Cardiac muscle cell (in vitro differentiated cells and primary cell): ENCODE measurements at regions not wholly inside any gene's neighbourhood (a gene's known extent, or its start where the extent isn't known, plus 50 kb on each side); places are given as distances from the start of the nearest gene placed in this dataset.

Source experiments
- DNase-seq, 2 donors: peaks; one replicate each; pipeline versions ENCODE4 v3.0.0 to v3.0.0-alpha.2; 2010 to 2017; ENCODE audit warnings: low read depth in 1 of 2, low spot score in 1 of 2
- H3K27ac ChIP-seq: fragments of 200-600 bp; sonication (generic); 2 replicates; pipeline ENCODE4 v1.5.1; 2016
- H3K27me3 ChIP-seq: fragments of 200-600 bp; sonication (generic); 2 replicates; pipeline ENCODE4 v1.6.0; 2016; ENCODE audit warnings: control low read depth
- H3K36me3 ChIP-seq: fragments of 200-600 bp; sonication (generic); 2 replicates; pipeline ENCODE4 v1.5.1; 2016; ENCODE audit warnings: control low read depth
- H3K4me1 ChIP-seq: fragments of 200-600 bp; sonication (generic); 2 replicates; pipeline ENCODE4 v1.8.1; 2017; ENCODE audit warnings: low read depth, mild to moderate bottlenecking, mixed run types
- H3K4me3 ChIP-seq: fragments of 200-600 bp; sonication (generic); 2 replicates; pipeline ENCODE4 v1.5.1; 2016; ENCODE audit warnings: mild to moderate bottlenecking
- H3K9me3 ChIP-seq: fragments of 200-600 bp; sonication (generic); 2 replicates; pipeline ENCODE4 v1.5.1; 2017; ENCODE audit warnings: low read depth, mild to moderate bottlenecking, control low read depth
- TF ChIP-seq, protein P1 (sequence below): IDR thresholded peaks from 2 replicates; pipeline ENCODE4 v1.5.1; 2012; ENCODE audit warnings: low read depth, mild to moderate bottlenecking, low read length

DNA sequence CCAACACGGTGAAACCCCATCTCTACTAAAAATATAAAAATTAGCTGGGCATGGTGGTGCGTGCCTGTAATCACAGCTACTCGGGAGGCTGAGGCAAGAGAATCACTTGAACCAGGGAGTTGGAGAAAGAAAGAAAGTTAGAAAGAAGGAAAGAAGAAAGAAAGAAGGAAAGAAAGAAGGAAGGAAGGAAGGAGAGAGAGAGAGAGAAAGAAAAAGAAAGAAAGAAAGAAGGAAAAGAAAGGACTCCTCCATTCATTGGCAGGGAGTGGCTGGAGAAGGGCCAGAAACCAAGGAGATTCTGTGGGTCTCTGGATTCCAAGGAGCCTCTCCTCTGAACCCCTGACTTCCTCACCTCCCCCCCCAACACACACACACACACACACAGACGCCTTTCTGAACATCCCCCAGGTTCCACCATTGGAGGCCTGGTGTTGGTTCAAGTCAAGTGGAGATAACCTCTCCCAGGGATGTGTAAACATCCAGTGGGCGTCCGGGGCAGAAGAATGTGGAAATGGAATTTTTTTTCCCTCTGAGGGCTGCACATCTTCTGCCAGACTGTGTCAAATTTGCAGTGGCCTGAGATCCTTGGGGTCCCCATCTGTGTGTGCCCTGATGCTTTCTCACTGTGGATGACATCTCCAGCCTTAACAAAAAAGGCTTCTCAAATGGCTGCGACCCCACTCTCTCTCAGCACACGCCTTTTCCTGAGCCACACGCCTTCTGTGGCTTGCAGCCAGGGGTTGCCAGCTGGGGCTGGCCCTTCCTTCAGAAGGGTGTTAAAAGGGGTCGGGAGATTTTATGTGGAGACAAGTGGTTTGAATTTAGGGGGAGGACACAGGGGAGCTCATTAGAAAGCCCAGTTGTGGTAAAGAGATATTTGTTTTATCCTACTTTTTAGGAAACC lies 109.3 kb upstream of the HAND1 start:
- Histone ChIP-seq H3K4me1 (peaks cover 3% of the 10 kb centered on the region), H3K9me3 (no peaks in the 10 kb centered on the region), H3K4me3 (no peak overlapping the region), H3K27me3 (peaks cover 5% of the 10 kb centered on the region), H3K36me3 (no peaks in the 10 kb centered on the region), H3K27ac (no peak overlapping the region)
- peak in 1 of 2 donors; percentile 41 for DNase-seq
- TF ChIP-seq, protein P1, sequence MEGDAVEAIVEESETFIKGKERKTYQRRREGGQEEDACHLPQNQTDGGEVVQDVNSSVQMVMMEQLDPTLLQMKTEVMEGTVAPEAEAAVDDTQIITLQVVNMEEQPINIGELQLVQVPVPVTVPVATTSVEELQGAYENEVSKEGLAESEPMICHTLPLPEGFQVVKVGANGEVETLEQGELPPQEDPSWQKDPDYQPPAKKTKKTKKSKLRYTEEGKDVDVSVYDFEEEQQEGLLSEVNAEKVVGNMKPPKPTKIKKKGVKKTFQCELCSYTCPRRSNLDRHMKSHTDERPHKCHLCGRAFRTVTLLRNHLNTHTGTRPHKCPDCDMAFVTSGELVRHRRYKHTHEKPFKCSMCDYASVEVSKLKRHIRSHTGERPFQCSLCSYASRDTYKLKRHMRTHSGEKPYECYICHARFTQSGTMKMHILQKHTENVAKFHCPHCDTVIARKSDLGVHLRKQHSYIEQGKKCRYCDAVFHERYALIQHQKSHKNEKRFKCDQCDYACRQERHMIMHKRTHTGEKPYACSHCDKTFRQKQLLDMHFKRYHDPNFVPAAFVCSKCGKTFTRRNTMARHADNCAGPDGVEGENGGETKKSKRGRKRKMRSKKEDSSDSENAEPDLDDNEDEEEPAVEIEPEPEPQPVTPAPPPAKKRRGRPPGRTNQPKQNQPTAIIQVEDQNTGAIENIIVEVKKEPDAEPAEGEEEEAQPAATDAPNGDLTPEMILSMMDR: no peak

DNA sequence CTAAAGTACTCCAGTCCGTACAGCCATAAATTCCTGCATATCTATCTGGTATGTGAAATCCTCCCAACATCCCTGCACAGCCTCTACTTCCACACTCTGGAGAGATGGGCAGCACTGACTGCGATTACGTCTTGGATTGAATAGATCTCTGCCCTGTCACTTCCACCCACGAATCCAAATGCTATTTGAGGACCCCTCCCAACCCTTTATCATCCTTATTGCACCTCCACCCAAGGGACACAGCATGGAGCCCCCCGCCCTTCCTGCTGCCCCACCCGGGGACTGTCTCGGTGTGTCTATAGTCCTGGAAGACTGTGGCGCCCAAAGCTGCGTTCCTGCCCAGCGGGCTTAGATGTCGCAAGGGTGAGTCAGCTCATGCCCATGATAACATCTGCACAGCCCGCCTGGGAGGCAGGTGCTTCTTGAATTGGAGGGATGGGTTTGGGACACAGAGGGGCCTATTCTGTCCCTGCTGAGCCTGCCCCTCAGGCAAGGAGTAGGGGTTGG lies 105.7 kb upstream of the HAND1 start:
- TF ChIP-seq, protein P1: no peak
- Histone ChIP-seq H3K27ac (no peak overlapping the region), H3K4me3 (no peak overlapping the region), H3K9me3 (no peaks in the 10 kb centered on the region), H3K27me3 (peaks cover 5% of the 10 kb centered on the region), H3K4me1 (peaks cover 8% of the 10 kb centered on the region), H3K36me3 (no peaks in the 10 kb centered on the region)
- no peak for DNase-seq

DNA sequence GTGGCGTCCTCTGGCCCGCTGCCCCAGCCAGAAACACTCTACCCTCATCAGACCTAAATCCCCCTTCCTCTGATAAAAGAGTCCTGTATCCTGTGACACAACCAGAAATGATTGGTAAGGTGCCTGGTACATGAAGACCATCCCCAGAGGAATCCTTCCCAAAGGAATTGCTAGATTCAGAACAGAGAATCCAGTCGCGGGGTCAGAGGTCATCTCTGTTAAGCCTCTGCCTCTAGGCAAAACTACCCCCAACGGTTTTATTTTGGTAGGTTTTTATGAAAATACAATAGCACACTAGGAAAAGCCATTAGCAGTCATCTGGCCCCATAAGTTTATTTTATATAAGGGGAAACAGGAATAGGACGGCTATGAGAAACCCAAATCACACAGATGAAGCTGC lies 102.4 kb upstream of the HAND1 start:
- no peak overlapping the region for H3K4me3 ChIP-seq
- peaks cover 15% of the 10 kb centered on the region for H3K4me1 ChIP-seq
- H3K9me3 ChIP-seq: no peaks in the 10 kb centered on the region
- H3K27me3 ChIP-seq: peaks cover 5% of the 10 kb centered on the region
- no peak overlapping the region for H3K27ac ChIP-seq
- TF ChIP-seq, protein P1: no peak
- no peaks in the 10 kb centered on the region for H3K36me3 ChIP-seq
- DNase-seq: no peak

DNA sequence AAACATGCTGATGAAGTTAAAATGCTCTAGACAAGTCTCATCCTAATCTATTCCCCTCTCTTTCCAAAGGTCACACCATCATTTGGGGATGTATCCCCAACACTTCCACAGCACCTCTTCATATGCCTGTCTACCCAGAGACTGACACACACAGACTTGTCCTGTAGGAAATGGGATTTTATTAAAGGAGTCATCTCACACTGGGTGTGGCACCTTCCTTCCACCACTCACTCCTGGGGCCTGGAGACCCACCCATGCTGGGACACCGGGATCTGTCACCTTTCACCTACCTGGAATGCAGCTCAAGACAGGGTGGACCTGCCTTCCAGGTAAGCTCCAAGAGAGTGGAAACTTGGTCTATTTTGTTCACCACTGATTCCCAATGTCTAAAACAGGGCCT lies 99.4 kb upstream of the HAND1 start:
- no peaks in the 10 kb centered on the region for H3K36me3 ChIP-seq
- H3K9me3 ChIP-seq: no peaks in the 10 kb centered on the region
- H3K4me3 ChIP-seq: no peak overlapping the region
- peaks cover 15% of the 10 kb centered on the region for H3K4me1 ChIP-seq
- no peak overlapping the region for H3K27ac ChIP-seq
- no peak for DNase-seq
- TF ChIP-seq, protein P1: no peak
- no peaks in the 10 kb centered on the region for H3K27me3 ChIP-seq

DNA sequence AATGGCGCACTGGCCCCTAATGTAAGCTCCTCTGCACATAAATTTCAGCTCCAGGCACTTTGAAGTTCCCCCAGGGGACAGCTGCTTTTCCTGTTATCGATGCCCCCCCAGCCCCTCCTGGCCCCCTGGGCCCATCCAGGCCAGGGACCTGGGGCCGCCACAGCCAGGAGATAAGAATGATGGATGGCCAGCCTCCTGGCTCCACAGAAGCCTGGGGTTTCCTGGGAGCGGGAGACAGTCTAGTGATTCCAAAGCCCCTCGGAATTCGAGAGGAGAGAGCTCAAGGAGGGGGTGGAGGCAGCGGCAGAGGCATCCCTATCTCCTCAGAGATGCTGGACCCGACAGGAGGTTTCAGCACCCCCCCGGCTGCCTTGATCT lies 98.4 kb upstream of the HAND1 start:
- peaks cover 15% of the 10 kb centered on the region for H3K4me1 ChIP-seq
- H3K4me3 ChIP-seq: no peak overlapping the region
- H3K36me3 ChIP-seq: no peaks in the 10 kb centered on the region
- no peaks in the 10 kb centered on the region for H3K27me3 ChIP-seq
- peak in 1 of 2 donors; percentile 60 for DNase-seq
- H3K27ac ChIP-seq: no peak overlapping the region
- TF ChIP-seq, protein P1: no peak
- no peaks in the 10 kb centered on the region for H3K9me3 ChIP-seq
